ENCODE measurements at regions not wholly inside any gene's neighbourhood (a gene's known extent, or its start where the extent isn't known, plus 50 kb on each side); places are given as distances from the start of the nearest gene placed in this dataset.

- H3K4me1 Mint-ChIP-seq = peaks cover 4% of the 10 kb centered on the region
- CTCF ChIA-PET = no interaction called here
These were observed 118.9 kb downstream of the IRS1 start for GRCh38 chr2:226680719-226681118.

GRCh38 chr2:226679389-226680065, 120.1 kb downstream of the IRS1 start:
- Mint-ChIP-seq H3K27me3 (peaks cover 4% of the 10 kb centered on the region), H3K4me3 (no peak overlapping the region), H3K4me1 (no peaks in the 10 kb centered on the region), H3K9me3 (no peaks in the 10 kb centered on the region), H3K36me3 (no peaks in the 10 kb centered on the region), H3K27ac (no peak overlapping the region)
- DNase-seq = no peak
- CTCF ChIA-PET = no interaction called here

More at GRCh38 chr2:226680719-226681118, 118.9 kb downstream of the IRS1 start:
- Mint-ChIP-seq H3K9me3 (peaks cover 2% of the 10 kb centered on the region), H3K36me3 (no peaks in the 10 kb centered on the region), H3K27me3 (peaks cover 4% of the 10 kb centered on the region), H3K27ac (no peak overlapping the region), H3K4me3 (no peak overlapping the region)
- DNase-seq = no peak

GRCh38 chr2:226678422-226678821, 121.2 kb downstream of the IRS1 start:
- H3K27me3 Mint-ChIP-seq = peaks cover 9% of the 10 kb centered on the region
- H3K36me3 Mint-ChIP-seq = no peaks in the 10 kb centered on the region
- CTCF ChIA-PET = no interaction called here
- no peak overlapping the region for H3K4me3 Mint-ChIP-seq
- no peak overlapping the region for H3K27ac Mint-ChIP-seq
- DNase-seq = no peak
- H3K4me1 Mint-ChIP-seq = no peaks in the 10 kb centered on the region
- H3K9me3 Mint-ChIP-seq = no peaks in the 10 kb centered on the region

GRCh38 chr2:226677080-226677479, 122.5 kb downstream of the IRS1 start:
- Mint-ChIP-seq H3K9me3 (no peaks in the 10 kb centered on the region), H3K36me3 (no peaks in the 10 kb centered on the region), H3K27me3 (peaks cover 12% of the 10 kb centered on the region), H3K4me1 (peaks cover 5% of the 10 kb centered on the region), H3K27ac (no peak overlapping the region), H3K4me3 (no peak overlapping the region)
- DNase-seq = no peak
- CTCF ChIA-PET = no interaction called here

GRCh38 chr2:226676618-226677017, 123.0 kb downstream of the IRS1 start:
- Mint-ChIP-seq H3K4me3 (no peak overlapping the region), H3K27me3 (peaks cover 9% of the 10 kb centered on the region), H3K4me1 (peaks cover 5% of the 10 kb centered on the region), H3K36me3 (no peaks in the 10 kb centered on the region), H3K9me3 (no peaks in the 10 kb centered on the region), H3K27ac (no peak overlapping the region)
- CTCF ChIA-PET = no interaction called here
- DNase-seq = no peak

GRCh38 chr2:226674123-226674522, 125.5 kb downstream of the IRS1 start:
- CTCF ChIA-PET = no interaction called here
- DNase-seq = no peak

GRCh38 chr2:226673314-226673723, 126.3 kb downstream of the IRS1 start:
- Mint-ChIP-seq H3K4me3 (no peak overlapping the region), H3K9me3 (no peaks in the 10 kb centered on the region)

More at GRCh38 chr2:226674123-226674522, 125.5 kb downstream of the IRS1 start:
- H3K4me3 Mint-ChIP-seq = no peak overlapping the region
- H3K4me1 Mint-ChIP-seq = peaks cover 5% of the 10 kb centered on the region
- H3K36me3 Mint-ChIP-seq = no peaks in the 10 kb centered on the region
- no peak overlapping the region for H3K27ac Mint-ChIP-seq
- no peaks in the 10 kb centered on the region for H3K9me3 Mint-ChIP-seq
- peaks cover 27% of the 10 kb centered on the region for H3K27me3 Mint-ChIP-seq

GRCh38 chr2:226671141-226671676, 128.4 kb downstream of the IRS1 start:
- peaks cover 5% of the 10 kb centered on the region for H3K4me1 Mint-ChIP-seq
- no peak for DNase-seq
- H3K27me3 Mint-ChIP-seq = peaks cover 34% of the 10 kb centered on the region
- CTCF ChIA-PET = no interaction called here
- no peaks in the 10 kb centered on the region for H3K9me3 Mint-ChIP-seq
- no peaks in the 10 kb centered on the region for H3K36me3 Mint-ChIP-seq
- no peak overlapping the region for H3K4me3 Mint-ChIP-seq
- H3K27ac Mint-ChIP-seq = no peak overlapping the region

More at GRCh38 chr2:226673314-226673723, 126.3 kb downstream of the IRS1 start:
- CTCF ChIA-PET = no interaction called here
- H3K4me1 Mint-ChIP-seq = peaks cover 5% of the 10 kb centered on the region
- H3K27me3 Mint-ChIP-seq = peaks cover 31% of the 10 kb centered on the region
- peak overlapping the region; percentile 20 for H3K27ac Mint-ChIP-seq
- DNase-seq = no peak
- H3K36me3 Mint-ChIP-seq = no peaks in the 10 kb centered on the region

- CTCF ChIA-PET = no interaction called here
- peaks cover 39% of the 10 kb centered on the region for H3K27me3 Mint-ChIP-seq
- H3K4me3 Mint-ChIP-seq = no peak overlapping the region
- H3K9me3 Mint-ChIP-seq = no peaks in the 10 kb centered on the region
- H3K36me3 Mint-ChIP-seq = no peaks in the 10 kb centered on the region
- peaks cover 5% of the 10 kb centered on the region for H3K4me1 Mint-ChIP-seq
- no peak overlapping the region for H3K27ac Mint-ChIP-seq
- no peak for DNase-seq
These were observed 129.7 kb downstream of the IRS1 start for GRCh38 chr2:226669905-226670304.

- H3K27me3 Mint-ChIP-seq = peaks cover 40% of the 10 kb centered on the region
- no peaks in the 10 kb centered on the region for H3K9me3 Mint-ChIP-seq
- no peak overlapping the region for H3K27ac Mint-ChIP-seq
- H3K4me3 Mint-ChIP-seq = no peak overlapping the region
- peaks cover 5% of the 10 kb centered on the region for H3K4me1 Mint-ChIP-seq
- DNase-seq = no peak
- CTCF ChIA-PET = no interaction called here
- no peaks in the 10 kb centered on the region for H3K36me3 Mint-ChIP-seq
These were observed 130.4 kb downstream of the IRS1 start for GRCh38 chr2:226669249-226669648.

- Mint-ChIP-seq H3K9me3 (no peaks in the 10 kb centered on the region), H3K4me3 (no peak overlapping the region), H3K27me3 (peaks cover 37% of the 10 kb centered on the region), H3K4me1 (no peaks in the 10 kb centered on the region), H3K36me3 (no peaks in the 10 kb centered on the region), H3K27ac (no peak overlapping the region)
- CTCF ChIA-PET = no interaction called here
- DNase-seq = no peak
These were observed 131.9 kb downstream of the IRS1 start for GRCh38 chr2:226667736-226668135.

GRCh38 chr2:226665306-226665831, 134.3 kb downstream of the IRS1 start:
- CTCF ChIA-PET = no interaction called here
- Mint-ChIP-seq H3K4me3 (no peak overlapping the region), H3K9me3 (no peaks in the 10 kb centered on the region), H3K4me1 (no peaks in the 10 kb centered on the region), H3K27me3 (peaks cover 27% of the 10 kb centered on the region), H3K27ac (no peak overlapping the region), H3K36me3 (no peaks in the 10 kb centered on the region)
- no peak for DNase-seq

- CTCF ChIA-PET = no interaction called here
- no peak for DNase-seq
- peaks cover 20% of the 10 kb centered on the region for H3K27me3 Mint-ChIP-seq
- no peaks in the 10 kb centered on the region for H3K4me1 Mint-ChIP-seq
- no peaks in the 10 kb centered on the region for H3K36me3 Mint-ChIP-seq
- H3K4me3 Mint-ChIP-seq = no peak overlapping the region
- H3K9me3 Mint-ChIP-seq = no peaks in the 10 kb centered on the region
- peak overlapping the region; percentile 24 for H3K27ac Mint-ChIP-seq
These were observed 135.0 kb downstream of the IRS1 start for GRCh38 chr2:226664661-226665060.

GRCh38 chr2:226664140-226664539, 135.5 kb downstream of the IRS1 start:
- peaks cover 19% of the 10 kb centered on the region for H3K27me3 Mint-ChIP-seq
- no peak for DNase-seq
- H3K27ac Mint-ChIP-seq = no peak overlapping the region

GRCh38 chr2:226661789-226662545, 137.7 kb downstream of the IRS1 start:
- DNase-seq = no peak
- Mint-ChIP-seq H3K36me3 (no peaks in the 10 kb centered on the region), H3K4me3 (no peak overlapping the region), H3K27me3 (peaks cover 11% of the 10 kb centered on the region), H3K27ac (no peak overlapping the region), H3K4me1 (peaks cover 5% of the 10 kb centered on the region), H3K9me3 (no peaks in the 10 kb centered on the region)
- CTCF ChIA-PET = no interaction called here

More at GRCh38 chr2:226664140-226664539, 135.5 kb downstream of the IRS1 start:
- CTCF ChIA-PET = no interaction called here
- no peaks in the 10 kb centered on the region for H3K36me3 Mint-ChIP-seq
- H3K4me1 Mint-ChIP-seq = no peaks in the 10 kb centered on the region
- H3K4me3 Mint-ChIP-seq = no peak overlapping the region
- H3K9me3 Mint-ChIP-seq = no peaks in the 10 kb centered on the region

All from activated naive CD4-positive, alpha-beta T cell treated with anti-CD3 and anti-CD28 coated beads, Interleukin-2, amount 10 ng/mL, durations not matched to agents 7 days and 5 days (primary cell).